HG02885 (cell line): ENCODE measurements at regions not wholly inside any gene's neighbourhood (a gene's known extent, or its start where the extent isn't known, plus 50 kb on each side); places are given as distances from the start of the nearest gene placed in this dataset.

Source experiments
- ATAC-seq: cut with Tn5 transposase; IDR thresholded peaks from one replicate; pipeline ENCODE4 v1.9.1; 2021; ENCODE audit warnings: mild to moderate bottlenecking; ENCODE audit not compliant: unreplicated experiment, poor library complexity

GRCh38 chrX:149185087-149185486 lies 320.0 kb downstream of the IDS start:
- ATAC-seq = no peak

GRCh38 chrX:149161435-149162088 lies 343.5 kb downstream of the IDS start:
- ATAC-seq = no peak

- no peak for ATAC-seq
Measured at GRCh38 chrX:149157976-149158375, 347.1 kb downstream of the IDS start.

GRCh38 chrX:149152941-149153340 lies 352.2 kb downstream of the IDS start:
- no peak for ATAC-seq

- peak; percentile 59 for ATAC-seq
Measured at GRCh38 chrX:149151805-149152757, 353.0 kb downstream of the IDS start.

- peak; percentile 81 for ATAC-seq
Measured at GRCh38 chrX:149145845-149146285, 359.2 kb downstream of the IDS start.

GRCh38 chrX:149131774-149132173 lies 373.3 kb downstream of the IDS start:
- no peak for ATAC-seq

- no peak for ATAC-seq
Measured at GRCh38 chrX:149129767-149130166, 375.3 kb downstream of the IDS start.

GRCh38 chrX:149124526-149125108 lies 380.5 kb downstream of the IDS start:
- ATAC-seq = no peak

- no peak for ATAC-seq
Measured at GRCh38 chrX:149121206-149121920, 383.7 kb downstream of the IDS start.

- no peak for ATAC-seq
Measured at GRCh38 chrX:149120459-149120858, 384.6 kb downstream of the IDS start.

- ATAC-seq = no peak
Measured at GRCh38 chrX:149114874-149115273, 390.2 kb downstream of the IDS start.

GRCh38 chrX:149114001-149114400 lies 391.1 kb downstream of the IDS start:
- ATAC-seq = no peak

GRCh38 chrX:149097786-149098185 lies 407.3 kb downstream of the IDS start:
- ATAC-seq = no peak

GRCh38 chrX:149092179-149092578 lies 412.9 kb downstream of the IDS start:
- no peak for ATAC-seq

GRCh38 chrX:149079805-149080406 lies 425.2 kb downstream of the IDS start:
- no peak for ATAC-seq

GRCh38 chrX:149074398-149074797 lies 430.7 kb downstream of the IDS start:
- ATAC-seq = no peak

GRCh38 chrX:149073479-149073878 lies 431.6 kb downstream of the IDS start:
- no peak for ATAC-seq

- no peak for ATAC-seq
Measured at GRCh38 chrX:149069899-149070298, 435.2 kb downstream of the IDS start.

GRCh38 chrX:149060921-149061320 lies 444.2 kb downstream of the IDS start:
- no peak for ATAC-seq
